Posterior vena cava (tissue), 2 donors: ENCODE measurements at regions not wholly inside any gene's neighbourhood (a gene's known extent, or its start where the extent isn't known, plus 50 kb on each side); places are given as distances from the start of the nearest gene placed in this dataset.
"Not testable (repeated sequence)": the region's sequence is repeated elsewhere in the genome, so short reads cannot be mapped to it uniquely, and the experiment has no call there.

Experiments
- DNase-seq: peaks from one replicate; pipeline ENCODE4 v3.0.0-alpha.2; 2020; ENCODE audit warnings: low spot score
- intact Hi-C, 2 donors: fragments of 100-400 bp; cut with DNase I; formaldehyde crosslinking; loops; one replicate each; pipeline versions ENCODE4 v1.14.1 to v1.14.2; 2022 to 2023
- donor health status: DM: yes; HTN: yes; CAD: no.
- donor health status: DM: yes; HTN: yes; CAD: no.

GRCh38 chr3:109644746-109645145, 307.4 kb upstream of the DPPA4 start:
- intact Hi-C loops = no loop called here

GRCh38 chr3:109648027-109648426, 310.7 kb upstream of the DPPA4 start:
- DNase-seq = no peak
- intact Hi-C loops = no loop called here

More at GRCh38 chr3:109644746-109645145, 307.4 kb upstream of the DPPA4 start:
- no peak for DNase-seq

GRCh38 chr3:109656225-109656624, 318.9 kb upstream of the DPPA4 start:
- intact Hi-C loops = no loop called here
- DNase-seq = no peak

GRCh38 chr3:109678600-109678999, 341.3 kb upstream of the DPPA4 start:
- intact Hi-C loops = no loop called here
- no peak for DNase-seq

- no peak for DNase-seq
- intact Hi-C loops = no loop called here
Measured at GRCh38 chr3:109679664-109680063, 342.3 kb upstream of the DPPA4 start.

- DNase-seq = no peak
- intact Hi-C loops = no loop called here
Measured at GRCh38 chr3:109683746-109684145, 346.4 kb upstream of the DPPA4 start.

GRCh38 chr3:109685084-109686079, 348.0 kb upstream of the DPPA4 start:
- intact Hi-C loops = no loop called here

GRCh38 chr3:109687626-109688025, 350.3 kb upstream of the DPPA4 start:
- no peak for DNase-seq
- intact Hi-C loops = no loop called here

More at GRCh38 chr3:109685084-109686079, 348.0 kb upstream of the DPPA4 start:
- DNase-seq = peak; percentile 92

GRCh38 chr3:109696932-109697331, 359.6 kb upstream of the DPPA4 start:
- no peak for DNase-seq
- intact Hi-C loops = no loop called here

- DNase-seq = no peak
- intact Hi-C loops = loop anchor here in 1 of 2 donors (10.0 kb wide), 1 partner anchor 1997 kb away; no protein-coding TSS in a partner anchor
Measured at GRCh38 chr3:109702252-109702651, 364.9 kb upstream of the DPPA4 start.

- intact Hi-C loops = loop anchor here in 1 of 2 donors (10.0 kb wide), 1 partner anchor 1998 kb away; no protein-coding TSS in a partner anchor
- DNase-seq = no peak
Measured at GRCh38 chr3:109702976-109703375, 365.6 kb upstream of the DPPA4 start.

GRCh38 chr3:109705133-109705532, 367.8 kb upstream of the DPPA4 start:
- intact Hi-C loops = loop anchor here in 1 of 2 donors (10.0 kb wide), 1 partner anchor 2000 kb away; no protein-coding TSS in a partner anchor
- not testable (repeated sequence) for DNase-seq

GRCh38 chr3:109707617-109708016, 370.3 kb upstream of the DPPA4 start:
- intact Hi-C loops = loop anchor here in 1 of 2 donors (10.0 kb wide), 1 partner anchor 2003 kb away; no protein-coding TSS in a partner anchor
- no peak for DNase-seq

GRCh38 chr3:109713288-109713687, 375.9 kb upstream of the DPPA4 start:
- no peak for DNase-seq
- intact Hi-C loops = no loop called here

GRCh38 chr3:109715707-109716106, 378.4 kb upstream of the DPPA4 start:
- no peak for DNase-seq
- intact Hi-C loops = no loop called here

- no peak for DNase-seq
- intact Hi-C loops = no loop called here
Measured at GRCh38 chr3:109718850-109719249, 381.5 kb upstream of the DPPA4 start.

- no peak for DNase-seq
Measured at GRCh38 chr3:109728861-109729494, 391.6 kb upstream of the DPPA4 start.

GRCh38 chr3:109731639-109732473, 394.5 kb upstream of the DPPA4 start:
- DNase-seq = no peak

More at GRCh38 chr3:109728861-109729494, 391.6 kb upstream of the DPPA4 start:
- intact Hi-C loops = no loop called here

GRCh38 chr3:109743981-109744380, 406.6 kb upstream of the DPPA4 start:
- DNase-seq = no peak
- intact Hi-C loops = no loop called here

More at GRCh38 chr3:109731639-109732473, 394.5 kb upstream of the DPPA4 start:
- intact Hi-C loops = loop anchor here in 1 of 2 donors (10.0 kb wide), 1 partner anchor 583 kb away; no protein-coding TSS in a partner anchor
